Spleen (tissue), 7 donors: ENCODE measurements at regions not wholly inside any gene's neighbourhood (a gene's known extent, or its start where the extent isn't known, plus 50 kb on each side); places are given as distances from the start of the nearest gene placed in this dataset.

Experiments
- POLR2A ChIP-seq, 3 donors: fragments of 450-650 bp; IDR thresholded peaks; one replicate each; pipeline ENCODE4 v1.5.1; 2017; ENCODE audit warnings: antibody characterized with exemption in 3 of 3, mild to moderate bottlenecking in 1 of 3
- TF ChIP-seq, protein P1 (sequence below), 11 experiments: fragments of 200-600 bp in 7 of 11; fragments of 450-650 bp in 4 of 11; sonication (generic) in 4 of 11; IDR thresholded peaks in 8 of 11; conservative IDR thresholded peaks in 3 of 11; 1 replicate in 7 of 11; 2 replicates in 4 of 11; pipeline versions ENCODE4 v1.4.0 to v1.8.0; 2016 to 2021; ENCODE audit warnings: antibody characterized with exemption in 11 of 11, inconsistent platforms in 4 of 11, mild to moderate bottlenecking in 1 of 11
- donor health status: DM: no; HTN: no; CAD: no; lungs with moderate emphysema.
- donor health status: DM: no; HTN: no; CAD: no.
- donor health status: DM: no; HTN: no; CAD: no.

DNA sequence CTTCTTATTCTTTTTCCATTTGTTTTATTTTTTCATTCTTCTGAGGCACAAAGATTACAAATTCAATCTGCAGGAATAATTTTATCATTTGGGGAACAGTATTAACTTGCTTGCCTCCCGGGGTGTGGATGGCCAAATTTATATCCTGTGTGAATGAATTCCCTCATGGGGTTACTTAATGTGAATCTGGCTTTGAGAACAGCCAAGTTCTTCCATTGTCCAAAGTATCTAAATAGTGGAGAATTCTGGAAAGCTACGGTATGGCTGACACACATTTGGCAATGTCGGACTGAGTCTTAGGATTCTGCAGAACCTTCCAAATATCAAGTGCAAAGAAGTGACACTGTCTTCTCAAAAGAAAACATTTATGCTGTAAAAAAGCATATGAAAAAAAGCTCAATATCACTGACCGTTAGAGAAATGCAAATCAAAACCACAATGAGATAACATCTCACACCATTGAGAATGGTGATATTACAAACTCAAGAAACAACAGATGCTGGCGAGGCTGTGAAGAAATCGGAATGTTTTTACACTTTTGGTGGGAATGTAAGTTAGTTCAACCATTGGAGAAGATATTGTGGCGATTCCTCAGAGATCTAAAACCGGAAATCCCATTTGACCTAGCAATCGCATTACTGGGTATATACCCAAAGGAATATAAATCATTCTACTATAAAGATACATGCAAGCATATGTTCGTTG is 620.2 kb downstream of the EFNB2 start:
- TF ChIP-seq, protein P1, sequence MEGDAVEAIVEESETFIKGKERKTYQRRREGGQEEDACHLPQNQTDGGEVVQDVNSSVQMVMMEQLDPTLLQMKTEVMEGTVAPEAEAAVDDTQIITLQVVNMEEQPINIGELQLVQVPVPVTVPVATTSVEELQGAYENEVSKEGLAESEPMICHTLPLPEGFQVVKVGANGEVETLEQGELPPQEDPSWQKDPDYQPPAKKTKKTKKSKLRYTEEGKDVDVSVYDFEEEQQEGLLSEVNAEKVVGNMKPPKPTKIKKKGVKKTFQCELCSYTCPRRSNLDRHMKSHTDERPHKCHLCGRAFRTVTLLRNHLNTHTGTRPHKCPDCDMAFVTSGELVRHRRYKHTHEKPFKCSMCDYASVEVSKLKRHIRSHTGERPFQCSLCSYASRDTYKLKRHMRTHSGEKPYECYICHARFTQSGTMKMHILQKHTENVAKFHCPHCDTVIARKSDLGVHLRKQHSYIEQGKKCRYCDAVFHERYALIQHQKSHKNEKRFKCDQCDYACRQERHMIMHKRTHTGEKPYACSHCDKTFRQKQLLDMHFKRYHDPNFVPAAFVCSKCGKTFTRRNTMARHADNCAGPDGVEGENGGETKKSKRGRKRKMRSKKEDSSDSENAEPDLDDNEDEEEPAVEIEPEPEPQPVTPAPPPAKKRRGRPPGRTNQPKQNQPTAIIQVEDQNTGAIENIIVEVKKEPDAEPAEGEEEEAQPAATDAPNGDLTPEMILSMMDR (IDR thresholded peaks at IDR 0.05 in 8 of 11, conservative IDR thresholded peaks at IDR 0.05 in 3 of 11), result no peak
- no peak for TF ChIP-seq POLR2A (IDR thresholded peaks at IDR 0.05)
